Glutamatergic neuron (in vitro differentiated cells): ENCODE measurements at regions not wholly inside any gene's neighbourhood (a gene's known extent, or its start where the extent isn't known, plus 50 kb on each side); places are given as distances from the start of the nearest gene placed in this dataset.

ENCODE experiments used
- DNase-seq: peaks from one replicate; pipeline ENCODE4 v3.0.0; 2022
- H3K27ac Mint-ChIP-seq: one replicate; pipeline ENCODE4 v1.8.0; 2020; ENCODE audit warnings: mild to moderate bottlenecking, mixed read lengths, inconsistent platforms; ENCODE audit not compliant: unreplicated experiment
- H3K27me3 Mint-ChIP-seq: one replicate; pipeline ENCODE4 v1.8.0; 2020; ENCODE audit warnings: mild to moderate bottlenecking, moderate library complexity, mixed read lengths, inconsistent platforms; ENCODE audit not compliant: unreplicated experiment
- H3K36me3 Mint-ChIP-seq: one replicate; pipeline ENCODE4 v1.8.0; 2020; ENCODE audit warnings: mild to moderate bottlenecking, mixed read lengths, inconsistent platforms; ENCODE audit not compliant: unreplicated experiment
- H3K4me1 Mint-ChIP-seq: one replicate; pipeline ENCODE4 v1.8.0; 2020; ENCODE audit warnings: mild to moderate bottlenecking, low read depth, mixed read lengths, inconsistent platforms; ENCODE audit not compliant: unreplicated experiment
- H3K4me3 Mint-ChIP-seq: one replicate; pipeline ENCODE4 v1.8.0; 2020; ENCODE audit warnings: mild to moderate bottlenecking, mixed read lengths, inconsistent platforms; ENCODE audit not compliant: unreplicated experiment
- H3K9me3 Mint-ChIP-seq: one replicate; pipeline ENCODE4 v1.8.0; 2020; ENCODE audit warnings: mild to moderate bottlenecking, moderate library complexity, mixed read lengths, inconsistent platforms; ENCODE audit not compliant: unreplicated experiment
- TF ChIP-seq, protein P1 (sequence below): fragments of 200-600 bp; sonication (generic); IDR thresholded peaks from one replicate; pipeline ENCODE4 v1.5.0; 2021; ENCODE audit not compliant: partially characterized antibody, unreplicated experiment

DNA sequence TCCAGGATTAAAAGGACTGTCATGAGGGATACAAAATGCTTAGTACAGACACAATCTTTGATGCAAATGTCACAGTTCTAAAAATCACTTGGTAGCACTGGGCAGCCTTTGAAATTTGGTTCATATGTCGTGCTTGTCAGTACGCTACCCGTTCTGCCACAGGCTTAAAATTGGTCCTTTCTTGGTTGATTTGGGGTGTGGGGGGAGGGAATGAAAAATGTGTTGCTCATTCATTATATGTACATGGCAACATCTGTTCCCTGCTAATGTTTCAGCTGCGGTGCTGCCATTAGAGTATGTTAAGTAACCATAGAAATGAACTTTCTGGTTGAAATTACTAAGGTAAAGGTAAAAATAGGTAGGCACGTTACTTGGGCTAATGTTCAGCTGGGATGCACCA lies 155.4 kb upstream of the ARHGAP5 start:
- Mint-ChIP-seq H3K36me3 (no peaks in the 10 kb centered on the region), H3K4me3 (peak overlapping the region; percentile 50), H3K27me3 (peaks cover 8% of the 10 kb centered on the region), H3K27ac (peak overlapping the region; percentile 89), H3K4me1 (peaks cover 24% of the 10 kb centered on the region), H3K9me3 (peaks cover 10% of the 10 kb centered on the region)
- no peak for DNase-seq
- TF ChIP-seq, protein P1, sequence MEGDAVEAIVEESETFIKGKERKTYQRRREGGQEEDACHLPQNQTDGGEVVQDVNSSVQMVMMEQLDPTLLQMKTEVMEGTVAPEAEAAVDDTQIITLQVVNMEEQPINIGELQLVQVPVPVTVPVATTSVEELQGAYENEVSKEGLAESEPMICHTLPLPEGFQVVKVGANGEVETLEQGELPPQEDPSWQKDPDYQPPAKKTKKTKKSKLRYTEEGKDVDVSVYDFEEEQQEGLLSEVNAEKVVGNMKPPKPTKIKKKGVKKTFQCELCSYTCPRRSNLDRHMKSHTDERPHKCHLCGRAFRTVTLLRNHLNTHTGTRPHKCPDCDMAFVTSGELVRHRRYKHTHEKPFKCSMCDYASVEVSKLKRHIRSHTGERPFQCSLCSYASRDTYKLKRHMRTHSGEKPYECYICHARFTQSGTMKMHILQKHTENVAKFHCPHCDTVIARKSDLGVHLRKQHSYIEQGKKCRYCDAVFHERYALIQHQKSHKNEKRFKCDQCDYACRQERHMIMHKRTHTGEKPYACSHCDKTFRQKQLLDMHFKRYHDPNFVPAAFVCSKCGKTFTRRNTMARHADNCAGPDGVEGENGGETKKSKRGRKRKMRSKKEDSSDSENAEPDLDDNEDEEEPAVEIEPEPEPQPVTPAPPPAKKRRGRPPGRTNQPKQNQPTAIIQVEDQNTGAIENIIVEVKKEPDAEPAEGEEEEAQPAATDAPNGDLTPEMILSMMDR, result no peak

DNA sequence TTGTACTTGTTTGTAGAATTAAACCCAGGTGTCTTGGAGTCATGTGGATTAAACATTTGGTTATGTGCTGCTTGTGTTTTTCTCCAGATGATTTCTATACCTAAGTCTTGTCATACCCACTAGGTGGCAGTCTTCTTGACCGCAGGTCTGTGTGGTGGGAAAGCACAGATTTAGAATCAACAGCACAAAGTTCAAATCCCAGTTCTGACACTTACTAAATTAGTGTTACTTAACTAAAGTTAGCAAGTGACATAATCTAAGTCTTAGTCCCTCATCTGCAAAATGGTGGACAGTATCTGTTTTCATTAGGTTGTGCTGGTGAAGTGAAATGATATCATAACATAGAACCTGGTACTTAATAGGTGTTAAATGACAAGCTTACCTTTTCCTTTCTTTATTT lies 151.0 kb upstream of the ARHGAP5 start:
- Mint-ChIP-seq H3K27ac (no peak overlapping the region), H3K4me3 (no peak overlapping the region), H3K36me3 (no peaks in the 10 kb centered on the region), H3K9me3 (peaks cover 12% of the 10 kb centered on the region), H3K27me3 (peaks cover 8% of the 10 kb centered on the region), H3K4me1 (peaks cover 24% of the 10 kb centered on the region)
- DNase-seq, result no peak
- TF ChIP-seq, protein P1, result peak; percentile 70

DNA sequence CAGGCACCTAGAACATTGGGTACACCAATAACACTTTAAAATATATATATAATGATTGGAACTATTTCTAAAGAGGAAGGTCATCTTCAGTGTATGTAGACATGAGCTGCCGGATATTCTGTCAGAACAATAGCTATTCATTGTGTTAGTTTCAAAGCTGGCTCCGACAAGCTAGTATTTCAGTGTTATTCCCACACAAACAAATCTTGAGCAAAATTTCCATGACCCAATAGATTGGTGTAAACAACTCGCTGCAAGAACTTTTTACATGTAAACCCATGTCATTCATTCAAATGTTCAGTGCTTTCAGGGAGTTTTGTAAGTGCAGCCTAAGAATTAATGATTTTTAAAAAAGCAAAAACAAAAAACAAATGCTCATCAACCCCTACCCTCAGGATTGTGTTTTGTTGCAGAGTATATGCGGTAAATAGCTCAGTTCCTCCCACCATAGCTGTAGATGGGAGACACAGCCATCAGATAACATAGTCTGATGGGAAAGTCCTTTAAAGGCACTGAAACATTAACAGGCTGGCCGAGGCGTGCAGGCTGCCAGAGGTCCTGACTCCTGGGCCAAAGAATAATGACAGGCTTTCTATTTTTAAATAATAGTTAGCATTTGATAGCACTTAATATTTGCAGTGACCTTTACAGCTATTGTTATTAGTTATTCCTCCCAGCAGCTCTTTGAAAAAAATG lies 150.3 kb upstream of the ARHGAP5 start:
- Mint-ChIP-seq H3K36me3 (no peaks in the 10 kb centered on the region), H3K4me1 (peaks cover 19% of the 10 kb centered on the region), H3K27me3 (peaks cover 6% of the 10 kb centered on the region), H3K27ac (no peak overlapping the region), H3K9me3 (peaks cover 8% of the 10 kb centered on the region), H3K4me3 (no peak overlapping the region)
- no peak for DNase-seq
- TF ChIP-seq, protein P1, result no peak

DNA sequence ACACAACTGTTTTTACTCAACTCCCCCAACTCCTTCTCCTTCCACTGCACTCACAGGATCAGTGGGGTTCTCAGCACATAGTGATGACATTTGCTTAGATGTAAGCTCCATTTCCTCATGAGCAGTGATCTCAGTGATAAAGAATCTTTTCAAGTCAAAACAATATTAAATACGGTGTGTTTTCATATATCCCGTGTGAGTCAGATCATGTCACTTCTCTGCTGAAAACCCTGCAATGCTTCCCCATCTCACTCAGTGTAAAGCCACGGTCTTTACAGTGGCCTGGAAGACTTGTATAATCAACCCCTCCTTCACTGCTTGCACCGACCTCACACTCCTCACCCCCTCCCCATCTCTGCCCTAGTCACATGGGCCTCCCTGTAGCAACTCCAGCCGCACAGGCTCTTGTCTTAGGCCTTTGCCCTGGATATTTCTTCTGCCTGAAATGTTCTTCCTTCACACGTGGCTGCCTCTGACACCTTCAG lies 149.7 kb upstream of the ARHGAP5 start:
- Mint-ChIP-seq H3K9me3 (peaks cover 5% of the 10 kb centered on the region), H3K36me3 (no peaks in the 10 kb centered on the region), H3K4me1 (peaks cover 14% of the 10 kb centered on the region), H3K27ac (peak overlapping the region; percentile 21), H3K27me3 (peaks cover 3% of the 10 kb centered on the region), H3K4me3 (no peak overlapping the region)
- no peak for DNase-seq
- TF ChIP-seq, protein P1, result no peak

DNA sequence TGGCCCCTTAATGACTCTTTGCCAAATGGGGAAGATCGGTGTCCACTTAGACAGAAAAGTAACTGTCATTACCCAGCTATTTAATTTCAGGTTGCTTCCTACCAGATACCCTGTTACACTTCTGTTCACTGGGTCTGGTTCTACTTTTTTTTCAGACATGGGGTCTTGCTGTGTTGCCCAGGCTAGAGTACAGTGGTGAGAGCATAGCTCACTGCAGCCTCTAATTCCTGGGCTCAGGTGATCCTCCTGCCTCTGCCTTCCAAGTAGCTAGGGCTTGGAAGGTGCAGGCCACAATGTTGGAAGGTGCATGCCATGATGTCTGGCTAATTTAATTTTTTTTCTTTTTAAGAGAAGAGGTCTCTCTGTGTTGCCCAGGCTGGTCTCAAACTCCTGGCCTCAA lies 147.0 kb upstream of the ARHGAP5 start:
- Mint-ChIP-seq H3K27me3 (peaks cover 2% of the 10 kb centered on the region), H3K9me3 (peaks cover 4% of the 10 kb centered on the region), H3K36me3 (no peaks in the 10 kb centered on the region), H3K27ac (no peak overlapping the region), H3K4me3 (no peak overlapping the region), H3K4me1 (peaks cover 26% of the 10 kb centered on the region)
- TF ChIP-seq, protein P1, result no peak
- no peak for DNase-seq
